ENCODE measurements at regions not wholly inside any gene's neighbourhood (a gene's known extent, or its start where the extent isn't known, plus 50 kb on each side); places are given as distances from the start of the nearest gene placed in this dataset.

- Mint-ChIP-seq H3K36me3 (ENCODE audit: low read depth) (no peaks in the 10 kb centered on the region), H3K27ac (no peak overlapping the region), H3K4me1 (ENCODE audit: low read depth) (no peaks in the 10 kb centered on the region), H3K4me3 (no peak overlapping the region), H3K9me3 (peaks cover 5% of the 10 kb centered on the region), H3K27me3 (no peaks in the 10 kb centered on the region)
- intact Hi-C loops (cut with micrococcal nuclease): loop anchor here (5.0 kb wide), 1 partner anchor 717 kb away; no protein-coding TSS in a partner anchor
Observed at GRCh38 chr16:17578981-17579874, 108.5 kb upstream of the XYLT1 start.

- H3K36me3 Mint-ChIP-seq (ENCODE audit: low read depth): no peaks in the 10 kb centered on the region
- peaks cover 1% of the 10 kb centered on the region for H3K27me3 Mint-ChIP-seq
- no peaks in the 10 kb centered on the region for H3K9me3 Mint-ChIP-seq
- no peak overlapping the region for H3K4me3 Mint-ChIP-seq
- H3K4me1 Mint-ChIP-seq (ENCODE audit: low read depth): no peaks in the 10 kb centered on the region
- H3K27ac Mint-ChIP-seq: no peak overlapping the region
- intact Hi-C loops (cut with micrococcal nuclease): no loop called here
Observed at GRCh38 chr16:17574256-17574655, 103.5 kb upstream of the XYLT1 start.

- H3K36me3 Mint-ChIP-seq (ENCODE audit: low read depth): no peaks in the 10 kb centered on the region
- no peak overlapping the region for H3K27ac Mint-ChIP-seq
- intact Hi-C loops (cut with micrococcal nuclease): no loop called here
- H3K9me3 Mint-ChIP-seq: no peaks in the 10 kb centered on the region
- peaks cover 1% of the 10 kb centered on the region for H3K27me3 Mint-ChIP-seq
- H3K4me1 Mint-ChIP-seq (ENCODE audit: low read depth): no peaks in the 10 kb centered on the region
- no peak overlapping the region for H3K4me3 Mint-ChIP-seq
Observed at GRCh38 chr16:17572145-17572544, 101.4 kb upstream of the XYLT1 start.

- Mint-ChIP-seq H3K27me3 (peaks cover 1% of the 10 kb centered on the region), H3K27ac (no peak overlapping the region), H3K36me3 (ENCODE audit: low read depth) (no peaks in the 10 kb centered on the region), H3K9me3 (no peaks in the 10 kb centered on the region), H3K4me3 (no peak overlapping the region), H3K4me1 (ENCODE audit: low read depth) (no peaks in the 10 kb centered on the region)
- intact Hi-C loops (cut with micrococcal nuclease): no loop called here
Observed at GRCh38 chr16:17571499-17572093, 100.8 kb upstream of the XYLT1 start.

GRCh38 chr16:17568239-17568638 is 97.5 kb upstream of the XYLT1 start:
- no peak overlapping the region for H3K27ac Mint-ChIP-seq
- no peaks in the 10 kb centered on the region for H3K9me3 Mint-ChIP-seq
- no peak overlapping the region for H3K4me3 Mint-ChIP-seq
- H3K4me1 Mint-ChIP-seq (ENCODE audit: low read depth): peaks cover 4% of the 10 kb centered on the region
- peaks cover 7% of the 10 kb centered on the region for H3K27me3 Mint-ChIP-seq
- H3K36me3 Mint-ChIP-seq (ENCODE audit: low read depth): no peaks in the 10 kb centered on the region
- intact Hi-C loops (cut with micrococcal nuclease): no loop called here

- Mint-ChIP-seq H3K4me1 (ENCODE audit: low read depth) (peaks cover 4% of the 10 kb centered on the region), H3K27ac (no peak overlapping the region), H3K36me3 (ENCODE audit: low read depth) (no peaks in the 10 kb centered on the region), H3K4me3 (no peak overlapping the region), H3K27me3 (peaks cover 9% of the 10 kb centered on the region), H3K9me3 (no peaks in the 10 kb centered on the region)
- intact Hi-C loops (cut with micrococcal nuclease): no loop called here
Observed at GRCh38 chr16:17567455-17567854, 96.7 kb upstream of the XYLT1 start.

- Mint-ChIP-seq H3K27me3 (peaks cover 9% of the 10 kb centered on the region), H3K27ac (no peak overlapping the region), H3K36me3 (ENCODE audit: low read depth) (no peaks in the 10 kb centered on the region), H3K9me3 (no peaks in the 10 kb centered on the region), H3K4me1 (ENCODE audit: low read depth) (peaks cover 4% of the 10 kb centered on the region), H3K4me3 (no peak overlapping the region)
- intact Hi-C loops (cut with micrococcal nuclease): no loop called here
Observed at GRCh38 chr16:17566656-17567450, 96.1 kb upstream of the XYLT1 start.

- Mint-ChIP-seq H3K36me3 (ENCODE audit: low read depth) (no peaks in the 10 kb centered on the region), H3K9me3 (no peaks in the 10 kb centered on the region), H3K4me3 (no peak overlapping the region), H3K27me3 (peaks cover 9% of the 10 kb centered on the region), H3K27ac (no peak overlapping the region), H3K4me1 (ENCODE audit: low read depth) (peaks cover 4% of the 10 kb centered on the region)
- intact Hi-C loops (cut with micrococcal nuclease): no loop called here
Observed at GRCh38 chr16:17566075-17566474, 95.3 kb upstream of the XYLT1 start.

GRCh38 chr16:17565605-17566004 is 94.8 kb upstream of the XYLT1 start:
- intact Hi-C loops (cut with micrococcal nuclease): no loop called here
- Mint-ChIP-seq H3K4me1 (ENCODE audit: low read depth) (peaks cover 4% of the 10 kb centered on the region), H3K9me3 (no peaks in the 10 kb centered on the region), H3K4me3 (no peak overlapping the region), H3K27me3 (peaks cover 9% of the 10 kb centered on the region), H3K36me3 (ENCODE audit: low read depth) (no peaks in the 10 kb centered on the region), H3K27ac (no peak overlapping the region)

GRCh38 chr16:17564856-17565255 is 94.1 kb upstream of the XYLT1 start:
- Mint-ChIP-seq H3K4me1 (ENCODE audit: low read depth) (peaks cover 4% of the 10 kb centered on the region), H3K36me3 (ENCODE audit: low read depth) (no peaks in the 10 kb centered on the region), H3K27ac (no peak overlapping the region), H3K9me3 (no peaks in the 10 kb centered on the region), H3K27me3 (peaks cover 8% of the 10 kb centered on the region), H3K4me3 (no peak overlapping the region)
- intact Hi-C loops (cut with micrococcal nuclease): no loop called here

- Mint-ChIP-seq H3K4me3 (no peak overlapping the region), H3K4me1 (ENCODE audit: low read depth) (peaks cover 4% of the 10 kb centered on the region), H3K27me3 (peaks cover 8% of the 10 kb centered on the region), H3K36me3 (ENCODE audit: low read depth) (no peaks in the 10 kb centered on the region), H3K9me3 (no peaks in the 10 kb centered on the region), H3K27ac (no peak overlapping the region)
- intact Hi-C loops (cut with micrococcal nuclease): no loop called here
Observed at GRCh38 chr16:17563323-17564091, 92.7 kb upstream of the XYLT1 start.

- Mint-ChIP-seq H3K9me3 (no peaks in the 10 kb centered on the region), H3K4me3 (no peak overlapping the region), H3K4me1 (ENCODE audit: low read depth) (peaks cover 4% of the 10 kb centered on the region), H3K36me3 (ENCODE audit: low read depth) (no peaks in the 10 kb centered on the region), H3K27me3 (peaks cover 6% of the 10 kb centered on the region), H3K27ac (no peak overlapping the region)
- intact Hi-C loops (cut with micrococcal nuclease): no loop called here
Observed at GRCh38 chr16:17561056-17561455, 90.3 kb upstream of the XYLT1 start.

- Mint-ChIP-seq H3K9me3 (no peaks in the 10 kb centered on the region), H3K4me1 (ENCODE audit: low read depth) (peaks cover 4% of the 10 kb centered on the region), H3K27me3 (peaks cover 6% of the 10 kb centered on the region), H3K4me3 (no peak overlapping the region), H3K36me3 (ENCODE audit: low read depth) (no peaks in the 10 kb centered on the region), H3K27ac (no peak overlapping the region)
- intact Hi-C loops (cut with micrococcal nuclease): no loop called here
Observed at GRCh38 chr16:17560548-17560947, 89.8 kb upstream of the XYLT1 start.
